ENCODE measurements at regions not wholly inside any gene's neighbourhood (a gene's known extent, or its start where the extent isn't known, plus 50 kb on each side); places are given as distances from the start of the nearest gene placed in this dataset.

DNA sequence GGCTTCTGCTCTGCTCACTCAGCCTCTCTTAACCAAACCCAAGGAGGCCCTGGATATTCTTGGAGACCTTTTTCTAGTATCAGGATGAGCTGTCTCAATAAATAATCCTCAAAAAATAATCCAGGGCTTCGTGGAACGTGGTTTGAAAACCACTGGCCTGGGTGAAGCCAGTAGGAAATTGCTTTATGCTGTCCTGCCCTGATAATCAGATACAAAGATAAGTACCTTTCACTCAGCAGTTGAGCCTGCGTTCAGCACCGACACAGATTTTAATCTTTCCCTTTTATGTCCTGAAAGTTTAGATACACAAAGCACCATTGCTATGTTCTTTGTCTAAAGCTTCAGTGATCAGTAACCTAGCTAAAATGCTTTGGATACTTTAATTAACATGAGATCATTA lies 460.0 kb downstream of the RFC3 start:
- Histone ChIP-seq H3K4me3 (ENCODE audit: low read length) (no peak overlapping the region), H3K27ac (ENCODE audit: low read depth, low read length) (no peak overlapping the region), H3K9me3 (ENCODE audit: insufficient read depth, low read depth, low read length) (no peaks in the 10 kb centered on the region), H3K27me3 (ENCODE audit: insufficient read depth, low read length) (no peaks in the 10 kb centered on the region), H3K36me3 (ENCODE audit: insufficient read depth, low read length) (no peaks in the 10 kb centered on the region), H3K4me1 (ENCODE audit: insufficient read depth, low read length) (no peaks in the 10 kb centered on the region), H3K9ac (ENCODE audit: low read depth, low read length) (no peak overlapping the region)
- WGBS: 90% methylated on average over 4 of the region's 4 CpGs

DNA sequence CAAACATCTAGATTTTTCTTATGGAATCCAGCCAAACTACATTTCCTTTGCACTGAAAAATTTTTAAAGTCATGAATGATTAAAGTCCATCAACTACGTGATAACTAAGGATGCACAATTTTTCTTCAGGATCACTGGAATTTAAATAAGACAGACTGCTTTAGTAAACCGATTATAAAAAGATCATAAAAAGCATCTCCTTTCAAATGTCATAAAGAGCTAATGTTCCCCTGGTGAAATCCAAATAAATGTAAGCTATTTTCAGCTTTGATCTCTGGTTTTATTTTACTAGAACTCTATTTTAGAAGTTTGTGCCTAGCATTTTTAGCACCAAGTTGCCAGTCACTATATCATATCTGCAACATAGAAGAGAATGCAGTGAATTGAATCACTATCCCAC lies 460.8 kb downstream of the RFC3 start:
- Histone ChIP-seq H3K9ac (ENCODE audit: low read depth, low read length) (no peak overlapping the region), H3K4me1 (ENCODE audit: insufficient read depth, low read length) (no peaks in the 10 kb centered on the region), H3K4me3 (ENCODE audit: low read length) (no peak overlapping the region), H3K9me3 (ENCODE audit: insufficient read depth, low read depth, low read length) (peaks cover under 1% of the 10 kb centered on the region; the same call in 1 of the 2 replicates), H3K36me3 (ENCODE audit: insufficient read depth, low read length) (no peaks in the 10 kb centered on the region), H3K27ac (ENCODE audit: low read depth, low read length) (no peak overlapping the region), H3K27me3 (ENCODE audit: insufficient read depth, low read length) (no peaks in the 10 kb centered on the region)
- 100% methylated on average over 2 of the region's 2 CpGs for WGBS

DNA sequence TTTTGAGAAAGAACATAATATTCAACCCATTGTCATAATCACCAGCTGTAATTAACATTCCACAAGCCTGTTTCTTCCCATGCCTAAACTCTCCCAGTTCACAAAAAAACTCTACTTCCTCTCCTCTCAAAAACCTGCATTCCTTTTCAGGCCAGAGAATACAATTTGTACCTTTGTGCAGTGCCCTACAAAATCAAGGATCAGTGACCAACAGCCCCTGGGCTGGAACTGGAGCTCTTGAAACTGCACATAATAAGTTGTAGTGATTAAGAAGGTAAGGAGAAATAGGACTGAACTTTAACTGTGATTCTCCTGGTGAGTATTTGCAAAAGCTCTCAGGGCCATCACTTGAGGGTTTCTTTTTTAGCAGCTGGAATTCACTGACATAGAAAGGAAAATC lies 472.7 kb downstream of the RFC3 start:
- no peaks in the 10 kb centered on the region for H3K27me3 ChIP-seq (ENCODE audit: insufficient read depth, low read length)
- H3K9me3 ChIP-seq (ENCODE audit: insufficient read depth, low read depth, low read length): no peaks in the 10 kb centered on the region
- H3K36me3 ChIP-seq (ENCODE audit: insufficient read depth, low read length): no peaks in the 10 kb centered on the region
- no peaks in the 10 kb centered on the region; the same call in 1 of the 2 replicates for H3K4me1 ChIP-seq (ENCODE audit: insufficient read depth, low read length)
- no peak overlapping the region for H3K9ac ChIP-seq (ENCODE audit: low read depth, low read length)
- H3K27ac ChIP-seq (ENCODE audit: low read depth, low read length): no peak overlapping the region
- H3K4me3 ChIP-seq (ENCODE audit: low read length): no peak overlapping the region

DNA sequence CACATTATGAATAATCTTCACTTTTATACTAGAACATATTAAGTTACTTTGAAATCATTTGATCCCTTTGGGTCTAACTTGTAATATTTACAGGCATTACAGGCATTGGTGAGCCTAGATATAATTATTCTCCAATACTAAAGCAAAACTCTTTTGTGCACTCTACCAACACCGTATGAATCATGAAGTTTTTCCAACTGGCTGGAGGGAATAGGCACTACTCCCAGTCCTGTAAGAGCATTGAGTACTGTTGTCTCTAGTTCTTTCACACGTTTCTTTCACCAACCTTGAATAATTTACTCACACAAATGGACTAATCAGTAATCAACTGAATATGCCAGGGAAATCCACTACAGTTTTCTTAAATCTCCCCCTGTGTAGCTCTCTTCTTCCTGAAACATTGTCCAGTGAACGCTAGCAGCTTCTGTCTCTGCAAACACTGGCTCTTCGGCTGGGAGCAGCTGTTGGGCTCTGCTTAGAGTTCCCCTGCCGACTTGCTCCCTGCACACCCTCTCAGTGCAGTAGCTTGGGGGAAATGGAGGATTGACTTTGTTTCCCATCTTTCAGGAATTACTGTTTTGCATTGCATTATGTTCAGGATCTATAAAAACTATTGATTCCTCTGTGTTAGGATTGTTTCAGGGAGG lies 476.7 kb downstream of the RFC3 start:
- no peak overlapping the region for H3K9ac ChIP-seq (ENCODE audit: low read depth, low read length)
- no peaks in the 10 kb centered on the region; the same call in 1 of the 2 replicates for H3K4me1 ChIP-seq (ENCODE audit: insufficient read depth, low read length)
- H3K27ac ChIP-seq (ENCODE audit: low read depth, low read length): no peak overlapping the region
- WGBS: 90% methylated on average over 5 of the region's 5 CpGs
- H3K9me3 ChIP-seq (ENCODE audit: insufficient read depth, low read depth, low read length): no peaks in the 10 kb centered on the region
- no peaks in the 10 kb centered on the region for H3K36me3 ChIP-seq (ENCODE audit: insufficient read depth, low read length)
- H3K4me3 ChIP-seq (ENCODE audit: low read length): no peak overlapping the region
- H3K27me3 ChIP-seq (ENCODE audit: insufficient read depth, low read length): no peaks in the 10 kb centered on the region

DNA sequence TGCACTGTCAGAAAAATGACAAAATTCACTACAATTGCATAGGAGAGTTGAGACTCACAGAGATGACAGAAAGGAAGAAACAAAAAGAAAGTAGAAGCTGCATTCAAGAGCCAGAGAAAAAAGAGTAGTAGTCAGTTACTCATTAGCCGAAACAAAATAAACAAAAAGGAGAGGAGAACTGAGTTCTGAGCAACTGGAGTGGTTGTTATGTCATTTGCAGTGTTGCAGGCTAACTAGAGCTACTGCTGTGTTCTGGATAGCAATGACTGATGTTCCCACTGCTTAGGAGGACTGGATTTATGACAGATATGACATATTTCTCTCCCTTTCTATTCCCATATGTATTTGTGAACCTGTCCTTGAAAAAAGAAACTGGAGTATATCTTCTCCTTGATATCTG lies 482.6 kb downstream of the RFC3 start:
- WGBS: 97% methylated on average over 1 of the region's 1 CpG
- Histone ChIP-seq H3K4me3 (ENCODE audit: low read length) (no peak overlapping the region), H3K9ac (ENCODE audit: low read depth, low read length) (no peak overlapping the region), H3K36me3 (ENCODE audit: insufficient read depth, low read length) (no peaks in the 10 kb centered on the region), H3K9me3 (ENCODE audit: insufficient read depth, low read depth, low read length) (no peaks in the 10 kb centered on the region), H3K27ac (ENCODE audit: low read depth, low read length) (no peak overlapping the region), H3K4me1 (ENCODE audit: insufficient read depth, low read length) (no peaks in the 10 kb centered on the region), H3K27me3 (ENCODE audit: insufficient read depth, low read length) (no peaks in the 10 kb centered on the region)

DNA sequence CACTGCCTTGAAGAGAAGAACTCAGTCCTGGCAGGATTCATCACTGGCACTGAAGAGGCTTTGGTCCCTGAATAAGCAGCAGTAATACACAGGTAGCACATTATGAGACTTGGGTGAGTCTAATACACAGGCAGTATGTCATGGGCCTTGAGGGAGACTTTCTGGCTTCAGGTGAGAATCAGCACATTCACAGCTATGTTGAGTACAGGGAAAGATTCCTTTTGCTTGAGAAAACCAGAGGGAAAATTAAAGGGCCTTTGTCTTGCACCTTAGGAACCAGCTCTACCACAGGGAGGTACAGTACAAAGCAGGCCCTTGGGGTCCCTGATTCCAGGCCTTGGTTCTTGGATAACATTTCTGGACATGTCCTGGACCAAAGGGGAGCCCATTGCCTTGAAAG lies 484.6 kb downstream of the RFC3 start:
- Histone ChIP-seq H3K9me3 (ENCODE audit: insufficient read depth, low read depth, low read length) (no peaks in the 10 kb centered on the region), H3K27ac (ENCODE audit: low read depth, low read length) (no peak overlapping the region), H3K4me1 (ENCODE audit: insufficient read depth, low read length) (no peaks in the 10 kb centered on the region)

DNA sequence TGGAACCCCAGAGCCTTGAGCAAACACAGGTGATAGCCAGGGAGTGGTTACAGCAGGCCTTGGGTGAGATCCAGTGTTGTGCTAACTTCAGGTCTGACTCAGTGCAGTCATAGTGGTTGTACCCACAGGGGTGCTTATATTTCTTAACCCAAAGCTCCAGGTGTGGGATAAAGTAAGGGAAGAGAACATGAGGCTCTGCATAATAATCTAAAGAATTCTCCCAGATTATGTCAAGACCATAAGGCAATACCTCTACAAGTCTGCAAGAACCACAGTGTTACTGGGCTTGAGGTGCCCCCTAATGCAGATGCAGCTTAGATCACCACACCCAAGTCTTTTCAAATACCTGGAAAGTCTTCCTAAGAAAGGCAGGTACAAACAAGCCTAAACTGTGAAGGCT lies 485.4 kb downstream of the RFC3 start:
- H3K4me1 ChIP-seq (ENCODE audit: insufficient read depth, low read length): no peaks in the 10 kb centered on the region
- H3K4me3 ChIP-seq (ENCODE audit: low read length): no peak overlapping the region
- H3K9me3 ChIP-seq (ENCODE audit: insufficient read depth, low read depth, low read length): no peaks in the 10 kb centered on the region
- H3K36me3 ChIP-seq (ENCODE audit: insufficient read depth, low read length): no peaks in the 10 kb centered on the region
- H3K27ac ChIP-seq (ENCODE audit: low read depth, low read length): no peak overlapping the region
- no peaks in the 10 kb centered on the region for H3K27me3 ChIP-seq (ENCODE audit: insufficient read depth, low read length)
- H3K9ac ChIP-seq (ENCODE audit: low read depth, low read length): no peak overlapping the region

More for the DNA sequence above, 484.6 kb downstream of the RFC3 start:
- H3K36me3 ChIP-seq (ENCODE audit: insufficient read depth, low read length): no peaks in the 10 kb centered on the region
- H3K9ac ChIP-seq (ENCODE audit: low read depth, low read length): no peak overlapping the region
- no peak overlapping the region for H3K4me3 ChIP-seq (ENCODE audit: low read length)
- H3K27me3 ChIP-seq (ENCODE audit: insufficient read depth, low read length): no peaks in the 10 kb centered on the region

DNA sequence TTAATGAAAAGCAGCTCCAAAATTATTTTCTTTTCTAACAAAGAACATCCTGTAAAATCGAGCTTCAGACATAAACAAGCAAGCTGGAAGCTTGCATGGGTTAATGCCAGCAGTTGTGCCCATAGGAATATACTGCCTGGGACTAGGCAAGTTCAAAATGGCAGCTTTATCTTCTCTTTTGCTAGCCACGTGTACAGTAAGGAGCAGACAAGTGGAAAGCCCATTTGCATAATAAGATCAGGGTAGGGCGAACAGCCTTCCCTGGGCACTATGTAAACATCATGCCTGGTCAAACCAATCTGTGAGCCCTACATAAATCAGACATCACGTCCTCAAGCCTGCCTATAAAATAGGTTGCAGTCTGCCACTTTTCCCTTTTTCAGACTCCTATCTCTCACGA lies 489.7 kb downstream of the RFC3 start:
- Histone ChIP-seq H3K9me3 (ENCODE audit: insufficient read depth, low read depth, low read length) (no peaks in the 10 kb centered on the region), H3K27ac (ENCODE audit: low read depth, low read length) (no peak overlapping the region), H3K4me3 (ENCODE audit: low read length) (no peak overlapping the region), H3K36me3 (ENCODE audit: insufficient read depth, low read length) (no peaks in the 10 kb centered on the region), H3K27me3 (ENCODE audit: insufficient read depth, low read length) (no peaks in the 10 kb centered on the region), H3K9ac (ENCODE audit: low read depth, low read length) (no peak overlapping the region), H3K4me1 (ENCODE audit: insufficient read depth, low read length) (no peaks in the 10 kb centered on the region)
- WGBS: 89% methylated on average over 5 of the region's 5 CpGs

DNA sequence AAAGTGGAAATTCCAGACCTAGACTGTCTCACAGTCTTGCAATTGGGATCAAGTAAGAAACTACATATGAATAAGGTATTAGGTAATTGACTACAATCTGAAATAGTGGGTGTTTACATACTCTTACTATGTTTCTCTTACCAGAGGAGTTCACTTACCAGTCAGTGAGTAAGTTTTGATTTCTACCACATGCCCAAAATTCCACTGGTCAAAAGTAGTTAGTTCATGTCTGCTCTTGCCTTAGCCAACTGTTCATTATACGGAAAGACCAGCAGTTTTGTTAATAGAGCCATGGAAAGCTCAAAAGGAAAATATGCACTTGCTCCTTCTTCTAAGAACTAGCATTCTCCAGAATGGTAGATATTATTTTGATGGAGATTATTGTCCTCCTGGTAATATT lies 490.8 kb downstream of the RFC3 start:
- Histone ChIP-seq H3K27me3 (ENCODE audit: insufficient read depth, low read length) (no peaks in the 10 kb centered on the region), H3K4me3 (ENCODE audit: low read length) (no peak overlapping the region), H3K4me1 (ENCODE audit: insufficient read depth, low read length) (no peaks in the 10 kb centered on the region), H3K9me3 (ENCODE audit: insufficient read depth, low read depth, low read length) (no peaks in the 10 kb centered on the region), H3K27ac (ENCODE audit: low read depth, low read length) (no peak overlapping the region), H3K36me3 (ENCODE audit: insufficient read depth, low read length) (no peaks in the 10 kb centered on the region), H3K9ac (ENCODE audit: low read depth, low read length) (no peak overlapping the region)
- 100% methylated on average over 1 of the region's 1 CpG for WGBS

DNA sequence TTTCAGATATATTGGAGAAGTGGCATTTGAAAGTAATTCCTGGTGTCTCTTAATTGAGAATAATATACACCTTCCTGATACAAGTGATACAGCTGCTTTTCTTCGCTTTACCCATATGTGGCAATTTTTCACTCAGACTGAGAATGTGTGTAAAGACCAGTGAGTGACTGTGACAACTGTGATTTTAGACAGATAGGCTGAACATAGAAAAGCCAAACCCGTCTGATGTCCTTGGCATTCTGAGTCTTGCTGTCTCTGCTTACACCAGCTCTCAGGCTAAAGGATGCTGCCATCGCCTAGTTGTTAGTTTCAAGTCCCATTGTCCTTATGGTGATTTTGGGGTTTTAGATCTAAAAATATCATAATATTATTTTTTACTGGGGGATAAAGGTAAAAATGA lies 492.6 kb downstream of the RFC3 start:
- Histone ChIP-seq H3K36me3 (ENCODE audit: insufficient read depth, low read length) (no peaks in the 10 kb centered on the region), H3K4me1 (ENCODE audit: insufficient read depth, low read length) (no peaks in the 10 kb centered on the region), H3K9ac (ENCODE audit: low read depth, low read length) (no peak overlapping the region), H3K9me3 (ENCODE audit: insufficient read depth, low read depth, low read length) (no peaks in the 10 kb centered on the region), H3K4me3 (ENCODE audit: low read length) (no peak overlapping the region), H3K27ac (ENCODE audit: low read depth, low read length) (no peak overlapping the region), H3K27me3 (ENCODE audit: insufficient read depth, low read length) (no peaks in the 10 kb centered on the region)
- WGBS: 91% methylated on average over 3 of the region's 3 CpGs

DNA sequence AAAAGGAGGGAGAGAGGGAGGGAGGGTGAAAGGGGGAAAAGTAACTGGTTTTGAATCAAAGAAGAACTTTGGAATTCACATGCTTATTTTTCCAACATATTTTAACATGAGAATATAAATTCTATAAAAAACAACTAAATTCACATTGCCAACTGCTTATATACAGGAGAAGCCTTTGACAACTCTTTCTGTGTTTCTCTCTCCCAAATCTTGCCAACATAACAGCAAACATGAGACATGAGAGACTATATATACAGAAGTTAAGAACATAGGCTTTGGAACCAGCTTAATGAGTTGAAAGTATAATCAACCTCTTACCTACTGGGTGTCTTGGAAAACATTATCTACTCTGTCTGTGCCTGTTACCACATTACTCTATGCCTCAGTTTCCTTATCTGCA lies 493.3 kb downstream of the RFC3 start:
- Histone ChIP-seq H3K4me3 (ENCODE audit: low read length) (no peak overlapping the region), H3K27me3 (ENCODE audit: insufficient read depth, low read length) (no peaks in the 10 kb centered on the region), H3K9me3 (ENCODE audit: insufficient read depth, low read depth, low read length) (no peaks in the 10 kb centered on the region), H3K9ac (ENCODE audit: low read depth, low read length) (no peak overlapping the region), H3K36me3 (ENCODE audit: insufficient read depth, low read length) (no peaks in the 10 kb centered on the region), H3K4me1 (ENCODE audit: insufficient read depth, low read length) (no peaks in the 10 kb centered on the region), H3K27ac (ENCODE audit: low read depth, low read length) (no peak overlapping the region)

DNA sequence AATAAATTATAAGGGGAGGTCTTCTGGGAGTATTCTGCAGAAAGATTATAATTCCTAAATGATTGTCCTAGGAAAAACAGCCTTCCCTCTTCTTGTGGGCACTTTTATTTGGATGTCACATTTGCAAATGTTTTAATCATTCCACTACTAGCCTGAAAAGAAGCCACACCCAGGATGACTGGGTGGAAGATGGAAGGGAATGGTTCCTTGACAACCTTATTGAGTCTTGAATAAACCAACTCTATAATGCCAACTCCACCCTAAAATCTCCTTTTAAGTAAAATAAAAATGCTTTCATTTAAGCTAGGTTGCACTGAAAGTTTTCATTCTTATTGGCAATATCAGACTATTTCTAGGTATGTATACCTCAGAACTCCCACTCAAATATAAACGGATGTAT lies 494.6 kb downstream of the RFC3 start:
- Histone ChIP-seq H3K4me1 (ENCODE audit: insufficient read depth, low read length) (no peaks in the 10 kb centered on the region), H3K27me3 (ENCODE audit: insufficient read depth, low read length) (no peaks in the 10 kb centered on the region), H3K9me3 (ENCODE audit: insufficient read depth, low read depth, low read length) (no peaks in the 10 kb centered on the region), H3K4me3 (ENCODE audit: low read length) (no peak overlapping the region), H3K36me3 (ENCODE audit: insufficient read depth, low read length) (no peaks in the 10 kb centered on the region), H3K27ac (ENCODE audit: low read depth, low read length) (no peak overlapping the region), H3K9ac (ENCODE audit: low read depth, low read length) (no peak overlapping the region)
- WGBS: no CpG with 5 or more reads among the region's 1 CpG
